ENCODE measurements at regions not wholly inside any gene's neighbourhood (a gene's known extent, or its start where the extent isn't known, plus 50 kb on each side); places are given as distances from the start of the nearest gene placed in this dataset.

- intact Hi-C loops (cut with micrococcal nuclease) = no loop called here
These were observed 253.1 kb downstream of the TDRD15 start for GRCh38 chr2:21376864-21377263.

More at GRCh38 chr2:21376864-21377263, 253.1 kb downstream of the TDRD15 start:
- DNase-seq (ENCODE audit: low read depth, low spot score) (no peak), ATAC-seq (no peak)
- ChIA-PET POLR2A (no interaction called here), CTCF (no interaction called here), RAD21 (ENCODE audit: low non-redundant PET in 1 of 2, low total read pairs in 2 of 2, uncharacterized antibody in 2 of 2, unreplicated experiment in 2 of 2) (no interaction called here)
- no peak overlapping the region for H3K9ac ChIP-seq (ENCODE audit: low read length)
- H4K20me1 ChIP-seq (ENCODE audit: insufficient read depth) = no peaks in the 10 kb centered on the region
- H3K4me3 ChIP-seq (replicated peaks in 1 of 2; ENCODE audit: low read depth in 1 of 2, low read length in 2 of 2) = no peak overlapping the region
- no peaks in the 10 kb centered on the region for H3K79me2 ChIP-seq (ENCODE audit: insufficient read depth, low read length)
- H3K9me3 ChIP-seq (ENCODE audit: control insufficient read depth in 1 of 2, insufficient read depth in 1 of 2, low read depth in 1 of 2, low read length in 2 of 2) = no peaks in the 10 kb centered on the region
- BruUV-seq (replicated peaks) = no TSS peak
- no peaks in the 10 kb centered on the region for H3K9me2 ChIP-seq (ENCODE audit: insufficient read depth)
- H3K27me3 ChIP-seq (ENCODE audit: insufficient read depth, low read length) = no peaks in the 10 kb centered on the region
- no peak for TF ChIP-seq RAD21 (IDR thresholded peaks at IDR 0.05; ENCODE audit: low read depth)
- TF ChIP-seq EGR1 (IDR thresholded peaks at IDR 0.05; ENCODE audit: low read depth) = no peak
- TF ChIP-seq REST (IDR thresholded peaks at IDR 0.05; ENCODE audit: low read depth) = no peak
- no peak for TF ChIP-seq TCF7L2 (IDR thresholded peaks at IDR 0.05; ENCODE audit: borderline replicate concordance, extremely low read depth, insufficient read depth, insufficient read length)
- no peak for TF ChIP-seq JUND (IDR thresholded peaks at IDR 0.05)
- H3K27ac ChIP-seq (ENCODE audit: low read depth, low read length) = no peak overlapping the region
- H3K4me2 ChIP-seq (ENCODE audit: low read length) = no peak overlapping the region
- H3K4me1 ChIP-seq (ENCODE audit: control insufficient read depth in 1 of 2, insufficient read depth in 2 of 2, low read length in 2 of 2) = no peaks in the 10 kb centered on the region
- H2AFZ ChIP-seq (ENCODE audit: low read depth, low read length, poor library complexity, severe bottlenecking) = no peak overlapping the region
- no peaks in the 10 kb centered on the region for H3K36me3 ChIP-seq (ENCODE audit: control insufficient read depth in 1 of 2, insufficient read depth in 2 of 2, low read length in 2 of 2)
